ENCODE measurements at regions not wholly inside any gene's neighbourhood (a gene's known extent, or its start where the extent isn't known, plus 50 kb on each side); places are given as distances from the start of the nearest gene placed in this dataset.
"Not testable (repeated sequence)": the region's sequence is repeated elsewhere in the genome, so short reads cannot be mapped to it uniquely, and the experiment has no call there.

DNA sequence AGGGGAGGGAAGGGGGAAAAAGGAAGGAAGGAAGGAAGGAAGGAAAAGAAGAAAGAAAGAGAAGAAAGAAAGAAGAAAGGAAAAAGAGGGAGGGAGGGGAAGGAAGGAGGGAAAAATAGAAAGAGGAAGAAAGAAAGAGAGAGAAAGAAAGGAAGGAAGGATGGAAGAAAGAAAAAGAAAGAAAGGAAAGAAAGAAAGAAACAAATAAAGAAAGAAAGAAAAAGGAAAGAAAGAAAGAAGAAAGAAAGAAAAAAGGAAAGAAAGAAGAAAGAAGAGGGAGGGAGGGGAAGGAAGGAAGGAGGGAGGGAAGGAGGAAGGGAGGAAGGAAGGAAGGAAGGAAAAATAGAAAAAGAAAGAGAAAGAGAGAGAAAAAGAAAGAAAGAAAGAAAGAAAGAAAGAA, 315.8 kb upstream of the PIK3C3 start:
- Mint-ChIP-seq H3K4me1 (ENCODE audit: low read depth, unreplicated experiment) (no peaks in the 10 kb centered on the region), H3K9me3 (ENCODE audit: unreplicated experiment) (no peaks in the 10 kb centered on the region), H3K36me3 (ENCODE audit: insufficient read depth, unreplicated experiment) (no peaks in the 10 kb centered on the region), H3K27me3 (ENCODE audit: insufficient read depth, unreplicated experiment) (peaks cover 2% of the 10 kb centered on the region), H3K4me3 (ENCODE audit: unreplicated experiment) (no peak overlapping the region), H3K27ac (ENCODE audit: unreplicated experiment) (no peak overlapping the region)
- H3K4me1 ChIP-seq, result no peaks in the 10 kb centered on the region
- intact Hi-C loops (cut with micrococcal nuclease; ENCODE audit: unreplicated experiment), result no loop called here
- no peaks in the 10 kb centered on the region for H3K36me3 ChIP-seq (ENCODE audit: control insufficient read depth, insufficient read depth, low read length)
- ChIA-PET POLR2A (no interaction called here), CTCF (no interaction called here)
- H3K27me3 ChIP-seq (replicated peaks; ENCODE audit: control insufficient read depth, insufficient read depth, low read length), result no peaks in the 10 kb centered on the region
- no TSS peak for BruUV-seq (replicated peaks)
- no peak for TF ChIP-seq CTCF (IDR thresholded peaks at IDR 0.05; ENCODE audit: insufficient read depth in 1 of 2, low read depth in 1 of 2, low read length in 1 of 2, severe bottlenecking in 1 of 2, unreplicated experiment in 1 of 2)
- no peak for DNase-seq
- no peaks in the 10 kb centered on the region for H3K9me3 ChIP-seq
- H3K4me3 ChIP-seq (ENCODE audit: low read depth, low read length), result no peak overlapping the region

GRCh38 chr18:41631723-41632285, 323.2 kb upstream of the PIK3C3 start:
- BruUV-seq (replicated peaks); H3K27me3 ChIP-seq (replicated peaks; ENCODE audit: control insufficient read depth, insufficient read depth, low read length); H3K9me3 ChIP-seq; CTCF ChIA-PET; H3K4me1 ChIP-seq; intact Hi-C loops (cut with micrococcal nuclease; ENCODE audit: unreplicated experiment); POLR2A ChIA-PET; H3K36me3 Mint-ChIP-seq (ENCODE audit: insufficient read depth, unreplicated experiment); H3K36me3 ChIP-seq (ENCODE audit: control insufficient read depth, insufficient read depth, low read length); H3K4me1 Mint-ChIP-seq (ENCODE audit: low read depth, unreplicated experiment); H3K4me3 ChIP-seq (ENCODE audit: low read depth, low read length); H3K27me3 Mint-ChIP-seq (ENCODE audit: insufficient read depth, unreplicated experiment); DNase-seq; H3K27ac Mint-ChIP-seq (ENCODE audit: unreplicated experiment); H3K9me3 Mint-ChIP-seq (ENCODE audit: unreplicated experiment): not testable (repeated sequence)
- peak overlapping the region; percentile 64 for H3K4me3 Mint-ChIP-seq (ENCODE audit: unreplicated experiment)

- no peak overlapping the region for H3K4me3 ChIP-seq (ENCODE audit: low read depth, low read length)
- no peak for DNase-seq
- TF ChIP-seq CTCF (IDR thresholded peaks at IDR 0.05; ENCODE audit: insufficient read depth in 1 of 2, low read depth in 1 of 2, low read length in 1 of 2, severe bottlenecking in 1 of 2, unreplicated experiment in 1 of 2), result no peak
- no peaks in the 10 kb centered on the region for H3K9me3 ChIP-seq
- no peaks in the 10 kb centered on the region for H3K27me3 ChIP-seq (replicated peaks; ENCODE audit: control insufficient read depth, insufficient read depth, low read length)
- CTCF ChIA-PET, result no interaction called here
- intact Hi-C loops (cut with micrococcal nuclease; ENCODE audit: unreplicated experiment), result no loop called here
- H3K4me1 ChIP-seq, result no peaks in the 10 kb centered on the region
- no peak overlapping the region for H3K27ac Mint-ChIP-seq (ENCODE audit: unreplicated experiment)
- H3K4me3 Mint-ChIP-seq (ENCODE audit: unreplicated experiment), result no peak overlapping the region
- BruUV-seq (replicated peaks), result no TSS peak
- no peaks in the 10 kb centered on the region for H3K4me1 Mint-ChIP-seq (ENCODE audit: low read depth, unreplicated experiment)
- POLR2A ChIA-PET, result no interaction called here
- no peaks in the 10 kb centered on the region for H3K9me3 Mint-ChIP-seq (ENCODE audit: unreplicated experiment)
- H3K36me3 ChIP-seq (ENCODE audit: control insufficient read depth, insufficient read depth, low read length), result no peaks in the 10 kb centered on the region
- no peaks in the 10 kb centered on the region for H3K36me3 Mint-ChIP-seq (ENCODE audit: insufficient read depth, unreplicated experiment)
- H3K27me3 Mint-ChIP-seq (ENCODE audit: insufficient read depth, unreplicated experiment), result no peaks in the 10 kb centered on the region
Observed at GRCh38 chr18:41630232-41630886, 324.7 kb upstream of the PIK3C3 start.

All from Caco-2 (cell line).